NK-92 (cell line): ENCODE measurements at regions not wholly inside any gene's neighbourhood (a gene's known extent, or its start where the extent isn't known, plus 50 kb on each side); places are given as distances from the start of the nearest gene placed in this dataset.

Experiments used
- DNase-seq: peaks from one replicate; lab custom pipeline; 2025; ENCODE audit not compliant: unreplicated experiment; lab: John Stamatoyannopoulos, UW

GRCh38 chr1:232682248-232682647 lies 52.3 kb upstream of the SIPA1L2 start:
- DNase-seq = no peak

GRCh38 chr1:232684371-232685105 lies 54.6 kb upstream of the SIPA1L2 start:
- DNase-seq = no peak

GRCh38 chr1:232686346-232686745 lies 56.4 kb upstream of the SIPA1L2 start:
- no peak for DNase-seq

- no peak for DNase-seq
These were observed 57.4 kb upstream of the SIPA1L2 start for GRCh38 chr1:232687304-232687703.

GRCh38 chr1:232687728-232688127 lies 57.8 kb upstream of the SIPA1L2 start:
- no peak for DNase-seq

GRCh38 chr1:232688398-232688797 lies 58.5 kb upstream of the SIPA1L2 start:
- no peak for DNase-seq

GRCh38 chr1:232689711-232690110 lies 59.8 kb upstream of the SIPA1L2 start:
- DNase-seq = no peak

GRCh38 chr1:232690285-232690935 lies 60.5 kb upstream of the SIPA1L2 start:
- DNase-seq = no peak

- no peak for DNase-seq
These were observed 64.5 kb upstream of the SIPA1L2 start for GRCh38 chr1:232694475-232694874.

- no peak for DNase-seq
These were observed 65.9 kb upstream of the SIPA1L2 start for GRCh38 chr1:232695621-232696385.

- no peak for DNase-seq
These were observed 66.5 kb upstream of the SIPA1L2 start for GRCh38 chr1:232696466-232696865.

- no peak for DNase-seq
These were observed 67.4 kb upstream of the SIPA1L2 start for GRCh38 chr1:232697187-232697822.

GRCh38 chr1:232699814-232700213 lies 69.9 kb upstream of the SIPA1L2 start:
- no peak for DNase-seq

- no peak for DNase-seq
These were observed 73.0 kb upstream of the SIPA1L2 start for GRCh38 chr1:232702911-232703310.

GRCh38 chr1:232704256-232704655 lies 74.3 kb upstream of the SIPA1L2 start:
- no peak for DNase-seq

GRCh38 chr1:232704694-232705680 lies 75.1 kb upstream of the SIPA1L2 start:
- peak; percentile 3 for DNase-seq

- no peak for DNase-seq
These were observed 76.1 kb upstream of the SIPA1L2 start for GRCh38 chr1:232705815-232706575.

GRCh38 chr1:232707142-232707541 lies 77.2 kb upstream of the SIPA1L2 start:
- no peak for DNase-seq

- no peak for DNase-seq
These were observed 79.5 kb upstream of the SIPA1L2 start for GRCh38 chr1:232709386-232709785.

- DNase-seq = no peak
These were observed 82.1 kb upstream of the SIPA1L2 start for GRCh38 chr1:232711996-232712395.
